GM23248 (cell line): ENCODE measurements at regions not wholly inside any gene's neighbourhood (a gene's known extent, or its start where the extent isn't known, plus 50 kb on each side); places are given as distances from the start of the nearest gene placed in this dataset.
A peak's percentile ranks its signal among the peaks of the same experiment; 100 is the strongest.
"Not testable (repeated sequence)": the region's sequence is repeated elsewhere in the genome, so short reads cannot be mapped to it uniquely, and the experiment has no call there.

Experiments
- DNase-seq: peaks from one replicate; pipeline ENCODE4 v3.0.0-alpha.2; 2015
- H2AFZ ChIP-seq: fragments of 200-600 bp; sonication (generic); 2 replicates; pipeline ENCODE4 v1.6.1; 2016; ENCODE audit warnings: antibody characterized with exemption
- H3F3A ChIP-seq: fragments of 200-600 bp; sonication (generic); 2 replicates; pipeline ENCODE4 v1.6.1; 2016; ENCODE audit warnings: mild to moderate bottlenecking, antibody characterized with exemption, mixed run types; ENCODE audit not compliant: insufficient read depth
- H3K27ac ChIP-seq: fragments of 200-600 bp; sonication (generic); 2 replicates; pipeline ENCODE4 v1.5.1; 2016; ENCODE audit warnings: mild to moderate bottlenecking
- H3K27me3 ChIP-seq: fragments of 200-600 bp; sonication (generic); replicated peaks from 2 replicates; pipeline ENCODE4 v1.6.1; 2016; ENCODE audit warnings: mild to moderate bottlenecking; ENCODE audit not compliant: insufficient read depth
- H3K36me3 ChIP-seq: fragments of 200-600 bp; sonication (generic); 2 replicates; pipeline ENCODE4 v1.6.1; 2016; ENCODE audit warnings: low read depth, mild to moderate bottlenecking
- H3K4me1 ChIP-seq: fragments of 200-600 bp; sonication (generic); 2 replicates; pipeline ENCODE4 v1.6.1; 2016; ENCODE audit warnings: mild to moderate bottlenecking; ENCODE audit not compliant: insufficient read depth
- H3K4me2 ChIP-seq: fragments of 200-600 bp; sonication (generic); one replicate; pipeline ENCODE4 v1.6.1; 2016; ENCODE audit warnings: mild to moderate bottlenecking; ENCODE audit not compliant: unreplicated experiment
- H3K4me3 ChIP-seq: fragments of 200-600 bp; sonication (generic); 2 replicates; pipeline ENCODE4 v1.5.1; 2016; ENCODE audit warnings: mild to moderate bottlenecking
- H3K79me2 ChIP-seq: fragments of 200-600 bp; sonication (generic); 2 replicates; pipeline ENCODE4 v1.6.1; 2016; ENCODE audit warnings: mild to moderate bottlenecking; ENCODE audit not compliant: insufficient read depth
- H3K9ac ChIP-seq: fragments of 200-600 bp; sonication (generic); 2 replicates; pipeline ENCODE4 v1.6.1; 2016; ENCODE audit warnings: mild to moderate bottlenecking
- H3K9me2 ChIP-seq: fragments of 200-600 bp; sonication (generic); 2 replicates; pipeline ENCODE4 v1.6.1; 2016; ENCODE audit warnings: mixed run types, mild to moderate bottlenecking, moderate library complexity; ENCODE audit not compliant: insufficient read depth
- H3K9me3 ChIP-seq: fragments of 200-600 bp; sonication (generic); one replicate; pipeline ENCODE4 v1.6.1; 2017; ENCODE audit warnings: low read depth
- H4K20me1 ChIP-seq: fragments of 200-600 bp; sonication (generic); 2 replicates; pipeline ENCODE4 v1.6.0; 2016; ENCODE audit not compliant: insufficient read depth
- EZH2 ChIP-seq: fragments of 200-600 bp; sonication (generic); IDR thresholded peaks from 2 replicates; pipeline ENCODE4 v1.6.1; 2018; ENCODE audit warnings: antibody characterized with exemption, mild to moderate bottlenecking; ENCODE audit not compliant: insufficient read depth, poor library complexity, severe bottlenecking
- EZH2phosphoT487 ChIP-seq: fragments of 200-600 bp; sonication (generic); IDR thresholded peaks from 2 replicates; pipeline ENCODE4 v1.6.1; 2018; ENCODE audit warnings: antibody characterized with exemption, moderate library complexity, mild to moderate bottlenecking, low read depth; ENCODE audit not compliant: insufficient read depth
- WGBS, 2 experiments: methylation state at CpG; one replicate each; pipeline ENCODE4 v1.1.6; 2015 to 2017; ENCODE audit warnings: low lambda C conversion rate in 2 of 2, low coverage in 1 of 2; ENCODE audit errors: missing lambda C conversion rate in 2 of 2; 5-methylcytosine and 5-hydroxymethylcytosine counted together
- in situ Hi-C: fragments of 300-500 bp; cut with MboI; formaldehyde crosslinking; loops from 2 replicates; pipeline ENCODE4 v1.15.0; 2020

DNA sequence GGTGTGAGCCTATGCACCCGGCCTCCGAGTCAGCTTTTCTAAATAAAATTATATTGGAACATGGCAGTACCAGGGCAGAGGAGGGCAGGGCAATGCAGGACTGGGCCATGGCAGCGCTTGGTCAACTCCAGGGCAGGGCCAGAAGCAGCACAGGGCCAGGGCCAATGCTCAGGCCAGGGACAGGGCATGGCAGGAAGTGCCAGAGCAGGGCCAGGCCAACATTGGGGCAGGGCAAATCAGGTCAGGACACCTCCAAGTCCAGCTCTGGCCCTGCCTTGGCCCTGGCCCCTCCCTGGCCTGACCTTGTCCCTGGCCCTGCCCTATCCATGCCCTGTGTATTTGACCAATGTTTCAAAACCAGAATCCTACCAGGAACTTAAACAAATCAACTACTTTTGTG is 156.1 kb downstream of the LIPI start:
- 96 to 100% methylated on average over 3 of the region's 3 CpGs for WGBS, 2 experiments
- no peaks in the 10 kb centered on the region for H4K20me1 ChIP-seq
- H3K27me3 ChIP-seq = no peaks in the 10 kb centered on the region
- no peaks in the 10 kb centered on the region for H3K4me1 ChIP-seq
- H3K27ac ChIP-seq = no peak overlapping the region
- H3K9ac ChIP-seq = no peak overlapping the region
- TF ChIP-seq EZH2phosphoT487 (no peak), EZH2 (no peak)
- H3K79me2 ChIP-seq = no peaks in the 10 kb centered on the region
- H2AFZ ChIP-seq = no peak overlapping the region
- in situ Hi-C loops = loop anchor here (10.0 kb wide), 1 partner anchor 80 kb away; no protein-coding TSS in a partner anchor
- no peak for DNase-seq
- H3K4me3 ChIP-seq = no peak overlapping the region
- no peaks in the 10 kb centered on the region for H3K36me3 ChIP-seq
- H3K4me2 ChIP-seq = no peak overlapping the region
- H3K9me2 ChIP-seq = no peaks in the 10 kb centered on the region
- H3K9me3 ChIP-seq = no peaks in the 10 kb centered on the region
- no peaks in the 10 kb centered on the region for H3F3A ChIP-seq

DNA sequence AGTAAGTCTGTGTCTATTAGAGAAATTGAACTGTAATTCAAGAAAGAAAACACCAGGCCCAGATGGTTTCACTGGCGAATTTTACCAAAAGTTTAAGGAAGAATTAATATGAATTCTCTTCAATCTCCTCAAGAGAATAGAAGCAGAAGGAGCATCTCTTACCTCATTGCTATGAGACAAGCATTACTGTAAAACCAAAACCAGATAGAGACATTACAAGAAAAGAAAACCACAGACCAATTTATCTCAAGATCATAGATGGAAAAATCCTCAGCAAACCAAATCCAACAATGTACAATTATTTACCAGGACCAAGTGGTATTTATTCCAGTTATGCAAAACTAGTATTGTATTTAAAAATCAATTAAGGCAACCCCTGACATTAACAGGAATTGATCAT is 160.6 kb downstream of the LIPI start:
- Histone ChIP-seq H3K4me1 (no peaks in the 10 kb centered on the region), H3K9me2 (no peaks in the 10 kb centered on the region), H3K36me3 (no peaks in the 10 kb centered on the region), H2AFZ (no peak overlapping the region), H3K79me2 (no peaks in the 10 kb centered on the region), H3K4me2 (no peak overlapping the region), H3F3A (no peaks in the 10 kb centered on the region), H3K9ac (no peak overlapping the region), H3K9me3 (no peaks in the 10 kb centered on the region), H4K20me1 (no peaks in the 10 kb centered on the region), H3K27ac (no peak overlapping the region), H3K27me3 (no peaks in the 10 kb centered on the region), H3K4me3 (no peak overlapping the region)
- TF ChIP-seq EZH2 (no peak), EZH2phosphoT487 (no peak)
- WGBS, 2 experiments = 86 to 98% methylated on average over 1 of the region's 1 CpG
- no peak for DNase-seq
- in situ Hi-C loops = loop anchor here (10.0 kb wide), 1 partner anchor 75 kb away; no protein-coding TSS in a partner anchor

DNA sequence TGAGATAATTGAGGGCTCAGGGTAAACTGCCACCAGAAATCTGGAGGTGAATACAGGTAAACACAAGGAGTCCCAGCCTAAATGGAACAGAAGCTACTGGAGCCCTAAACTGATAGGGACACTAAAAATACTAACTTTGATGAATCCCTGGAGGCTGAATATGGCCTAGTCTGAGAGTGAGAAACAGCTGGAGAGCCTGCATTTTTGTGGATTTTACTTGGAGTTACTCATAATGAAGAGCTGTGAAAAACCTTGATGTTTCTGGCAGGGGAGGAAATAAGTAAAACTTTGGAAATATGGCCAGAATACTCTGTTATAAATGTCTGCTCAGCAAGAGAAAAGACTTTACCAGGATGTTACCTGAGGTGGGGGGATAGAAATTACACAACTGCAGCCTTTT is 164.4 kb downstream of the LIPI start:
- Histone ChIP-seq H3K27me3 (no peaks in the 10 kb centered on the region), H3K9me2 (no peaks in the 10 kb centered on the region), H3K9ac (no peak overlapping the region), H3K4me2 (no peak overlapping the region), H3K36me3 (no peaks in the 10 kb centered on the region), H3K27ac (no peak overlapping the region), H3K4me1 (no peaks in the 10 kb centered on the region), H3K9me3 (no peaks in the 10 kb centered on the region), H4K20me1 (no peaks in the 10 kb centered on the region), H2AFZ (no peak overlapping the region), H3K4me3 (no peak overlapping the region), H3K79me2 (no peaks in the 10 kb centered on the region), H3F3A (no peaks in the 10 kb centered on the region)
- in situ Hi-C loops = no loop called here
- peak; percentile 15 for DNase-seq
- TF ChIP-seq EZH2 (no peak), EZH2phosphoT487 (no peak)

DNA sequence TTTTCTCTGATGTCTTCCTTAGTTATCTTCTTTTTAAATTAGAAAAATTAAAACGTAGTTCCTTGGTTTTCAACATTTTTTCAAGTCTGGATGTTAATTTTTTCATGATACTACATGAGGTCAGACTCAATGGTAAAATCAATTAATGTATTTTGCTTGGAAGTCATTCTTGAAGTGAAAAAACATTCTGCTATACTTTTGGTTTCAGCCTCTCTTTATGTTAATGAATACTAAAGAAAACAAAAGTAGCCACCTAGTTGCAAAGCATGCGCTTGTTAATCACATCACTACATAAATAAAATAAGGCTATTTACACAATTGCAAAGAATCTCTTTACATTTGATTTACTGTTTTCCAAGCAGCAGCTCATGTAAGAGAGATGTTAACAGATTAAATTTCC is 170.4 kb downstream of the LIPI start:
- Histone ChIP-seq H3K9me2 (no peaks in the 10 kb centered on the region), H3K36me3 (no peaks in the 10 kb centered on the region; the same call in 1 of the 2 replicates), H3K27ac (no peak overlapping the region), H2AFZ (no peak overlapping the region), H3K27me3 (no peaks in the 10 kb centered on the region), H3K4me2 (no peak overlapping the region), H3K9ac (no peak overlapping the region), H4K20me1 (no peaks in the 10 kb centered on the region), H3K79me2 (no peaks in the 10 kb centered on the region), H3K4me3 (no peak overlapping the region), H3K4me1 (no peaks in the 10 kb centered on the region), H3K9me3 (no peaks in the 10 kb centered on the region), H3F3A (no peaks in the 10 kb centered on the region)
- no peak for TF ChIP-seq EZH2phosphoT487
- TF ChIP-seq EZH2 = no peak
- in situ Hi-C loops = no loop called here
- no peak for DNase-seq
- 95 to 98% methylated on average over 2 of the region's 2 CpGs for WGBS, 2 experiments

DNA sequence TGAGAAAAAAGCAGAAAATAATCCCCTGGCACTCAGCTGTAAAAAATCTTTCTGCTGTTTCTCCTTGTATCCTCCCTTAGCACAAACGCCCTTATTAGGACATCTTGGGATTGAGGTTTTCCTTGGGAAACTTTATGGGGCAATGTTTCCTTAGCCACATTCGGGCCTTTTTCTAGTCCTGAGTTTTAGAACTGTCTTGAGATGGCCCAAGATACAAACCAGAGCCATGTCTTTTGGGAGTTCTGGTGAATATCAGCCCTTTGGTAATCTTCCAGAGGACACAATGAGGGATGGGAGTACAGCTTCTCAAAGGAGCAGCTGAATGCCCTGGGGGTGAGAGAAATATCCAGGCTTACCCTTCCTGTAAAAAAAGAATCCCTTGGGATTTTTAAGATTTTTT is 182.1 kb downstream of the LIPI start:
- H3K27ac ChIP-seq, H3K36me3 ChIP-seq, H3K9me3 ChIP-seq, H2AFZ ChIP-seq, H3K4me1 ChIP-seq, H3F3A ChIP-seq, H3K9me2 ChIP-seq, H3K4me2 ChIP-seq, H3K79me2 ChIP-seq, in situ Hi-C loops, H3K4me3 ChIP-seq, H3K9ac ChIP-seq, DNase-seq, H3K27me3 ChIP-seq, H4K20me1 ChIP-seq: not testable (repeated sequence)
- 7 to 13% methylated on average over 2 of the region's 2 CpGs for WGBS, 2 experiments

DNA sequence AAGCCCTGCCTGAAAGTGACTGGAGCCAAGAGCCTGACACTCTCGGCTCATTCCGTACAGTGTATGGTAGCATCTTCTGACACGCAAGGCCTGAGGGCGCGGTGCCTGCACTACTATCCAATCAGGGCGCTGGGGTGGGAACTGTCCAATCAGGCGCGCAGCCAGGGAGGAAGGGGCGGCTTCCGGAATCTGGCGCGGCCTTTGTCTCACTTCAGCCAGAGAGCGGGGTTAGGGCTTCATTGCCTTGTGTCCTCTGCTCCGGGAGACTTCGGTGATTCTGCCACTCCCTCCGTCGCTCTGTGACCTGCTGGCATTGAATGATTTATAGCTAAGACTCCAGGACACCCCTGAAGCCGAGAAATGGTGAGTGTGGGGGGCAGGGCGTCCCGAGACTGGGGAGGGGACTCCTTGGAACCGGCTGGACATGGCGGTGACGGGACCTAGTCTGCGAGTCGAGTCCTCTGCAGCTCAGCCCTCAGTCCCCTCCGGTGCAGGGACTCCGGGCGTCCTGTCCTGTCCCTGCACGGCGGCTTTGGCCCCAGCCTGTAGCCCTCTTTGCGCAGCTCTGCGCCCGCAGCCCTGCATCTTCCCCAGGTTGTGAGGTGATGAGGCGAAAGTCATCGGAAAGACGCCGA is 183.4 kb downstream of the LIPI start:
- H4K20me1 ChIP-seq, H3K79me2 ChIP-seq, H3F3A ChIP-seq, in situ Hi-C loops, H3K36me3 ChIP-seq, H3K9me2 ChIP-seq, H3K9me3 ChIP-seq, H3K4me1 ChIP-seq, H3K27ac ChIP-seq, H3K27me3 ChIP-seq: not testable (repeated sequence)
- WGBS, 2 experiments = 1% methylated on average over 20 to 21 of the region's 37 CpGs
- peak overlapping the region; percentile 83 for H2AFZ ChIP-seq
- H3K9ac ChIP-seq = peak overlapping the region; percentile 77
- peak overlapping the region; percentile 88 for H3K4me2 ChIP-seq
- peak overlapping the region; percentile 91 for H3K4me3 ChIP-seq
- peak; percentile 96 for DNase-seq

DNA sequence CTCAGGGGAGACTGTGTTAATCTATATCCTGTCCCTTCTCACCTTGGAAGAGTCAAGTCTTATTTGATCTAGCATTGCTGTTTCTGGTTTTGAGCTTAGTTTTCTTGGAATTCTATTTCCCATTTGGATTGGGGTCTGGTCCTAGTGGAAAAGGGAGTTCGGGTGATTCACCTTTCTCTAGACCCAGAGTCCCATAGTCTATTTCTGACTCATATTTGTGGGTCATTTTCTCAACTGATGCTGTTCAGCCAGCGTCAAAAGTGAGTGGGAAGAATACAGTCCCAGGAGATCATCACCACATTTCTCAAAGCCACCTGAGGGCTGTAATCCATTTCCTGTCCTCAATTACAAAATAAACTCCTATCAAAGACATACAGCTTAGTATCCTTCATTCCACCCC is 190.6 kb downstream of the LIPI start:
- H3K9me3 ChIP-seq, H3K4me3 ChIP-seq, H3F3A ChIP-seq, H3K4me1 ChIP-seq, H2AFZ ChIP-seq, H4K20me1 ChIP-seq, H3K9ac ChIP-seq, H3K27ac ChIP-seq, H3K9me2 ChIP-seq, in situ Hi-C loops, H3K79me2 ChIP-seq, H3K27me3 ChIP-seq, H3K36me3 ChIP-seq, H3K4me2 ChIP-seq: not testable (repeated sequence)
- 7 to 10% methylated on average over 2 of the region's 2 CpGs for WGBS, 2 experiments
- DNase-seq = peak; percentile 17
